SK-N-SH (cell line): ENCODE measurements at regions not wholly inside any gene's neighbourhood (a gene's known extent, or its start where the extent isn't known, plus 50 kb on each side); places are given as distances from the start of the nearest gene placed in this dataset.

ENCODE experiments used
- ELF1 ChIP-seq: IDR thresholded peaks from 2 replicates; pipeline ENCODE4 v1.4.0; 2012
- EP300 ChIP-seq, 2 experiments: IDR thresholded peaks; 2 replicates each; pipeline versions ENCODE4 v1.4.0 to v1.6.1; 2012; ENCODE audit warnings: borderline replicate concordance in 1 of 2, low read depth in 1 of 2, low read length in 1 of 2
- POLR2AphosphoS5 ChIP-seq: IDR thresholded peaks from 2 replicates; pipeline ENCODE4 v1.6.1; 2012; ENCODE audit warnings: low read depth, low read length
- RAD21 ChIP-seq: IDR thresholded peaks from 2 replicates; pipeline ENCODE4 v1.6.1; 2012; ENCODE audit warnings: mild to moderate bottlenecking, low read length
- RCOR1 ChIP-seq: fragments of 150-350 bp; IDR thresholded peaks from 2 replicates; pipeline ENCODE4 v1.6.1; 2017; ENCODE audit warnings: antibody characterized with exemption, low read length

DNA sequence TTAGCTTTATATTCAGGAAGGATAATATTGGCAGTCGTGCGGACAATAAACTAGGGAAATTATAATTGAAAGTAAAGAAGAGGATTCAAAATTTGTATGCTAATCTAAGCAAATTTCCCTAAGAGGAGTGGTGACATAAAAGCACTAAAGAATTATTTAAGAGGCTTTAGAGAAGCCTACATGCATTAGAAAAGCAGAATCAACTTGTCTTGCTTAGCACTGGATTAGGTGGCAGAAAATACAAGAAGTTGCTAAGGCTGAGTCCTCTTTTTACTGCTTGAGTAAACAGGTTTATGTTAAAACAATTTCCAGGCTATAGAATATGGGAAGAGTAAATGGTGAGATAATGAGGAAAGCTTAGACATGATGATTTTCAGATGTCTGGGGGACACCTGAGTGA is 991.5 kb downstream of the PCDH18 start:
- TF ChIP-seq EP300 (IDR thresholded peaks at IDR 0.05; ENCODE audit: borderline replicate concordance in 1 of 2, low read depth in 1 of 2, low read length in 1 of 2), result no peak
- no peak for TF ChIP-seq POLR2AphosphoS5
- TF ChIP-seq RAD21, result no peak
- TF ChIP-seq ELF1, result no peak
- no peak for TF ChIP-seq RCOR1
